Panc1 (cell line): ENCODE measurements at regions not wholly inside any gene's neighbourhood (a gene's known extent, or its start where the extent isn't known, plus 50 kb on each side); places are given as distances from the start of the nearest gene placed in this dataset.

ENCODE experiments used
- CTCF ChIP-seq: fragments of 450-650 bp; IDR thresholded peaks from 2 replicates; pipeline ENCODE4 v1.5.1; 2017; ENCODE audit warnings: mild to moderate bottlenecking
- SIN3A ChIP-seq: IDR thresholded peaks from 2 replicates; pipeline ENCODE4 v1.6.1; 2012; ENCODE audit warnings: low read depth, mild to moderate bottlenecking, low read length, moderate library complexity, borderline replicate concordance; ENCODE audit not compliant: insufficient read depth

- TF ChIP-seq CTCF (no peak), SIN3A (no peak)
Observed at GRCh38 chr6:169920359-169921020, 169.1 kb downstream of the ERMARD start.
